Activated T-cell treated with anti-CD3 and anti-CD28 coated beads for 4 hours (primary cell): ENCODE measurements at regions not wholly inside any gene's neighbourhood (a gene's known extent, or its start where the extent isn't known, plus 50 kb on each side); places are given as distances from the start of the nearest gene placed in this dataset.
A peak's percentile ranks its signal among the peaks of the same experiment; 100 is the strongest.

Source experiments
- DNase-seq: peaks from one replicate; pipeline ENCODE4 v3.0.0-alpha.2; 2020

- DNase-seq = no peak
These were observed 151.7 kb downstream of the FASLG start for GRCh38 chr1:172810480-172811175.

- no peak for DNase-seq
These were observed 152.8 kb downstream of the FASLG start for GRCh38 chr1:172811694-172812093.

- DNase-seq = no peak
These were observed 153.2 kb downstream of the FASLG start for GRCh38 chr1:172812118-172812517.

- no peak for DNase-seq
These were observed 154.4 kb downstream of the FASLG start for GRCh38 chr1:172813330-172813729.

- no peak for DNase-seq
These were observed 155.5 kb downstream of the FASLG start for GRCh38 chr1:172814428-172814827.

- DNase-seq = no peak
These were observed 156.8 kb downstream of the FASLG start for GRCh38 chr1:172815740-172816139.

- peak; percentile 14 for DNase-seq
These were observed 160.1 kb downstream of the FASLG start for GRCh38 chr1:172818841-172819527.

- DNase-seq = no peak
These were observed 161.7 kb downstream of the FASLG start for GRCh38 chr1:172820475-172821158.

GRCh38 chr1:172821609-172822274 lies 162.8 kb downstream of the FASLG start:
- no peak for DNase-seq

GRCh38 chr1:172822886-172823285 lies 164.0 kb downstream of the FASLG start:
- no peak for DNase-seq

- no peak for DNase-seq
These were observed 164.6 kb downstream of the FASLG start for GRCh38 chr1:172823534-172823933.

GRCh38 chr1:172824209-172824608 lies 165.3 kb downstream of the FASLG start:
- DNase-seq = no peak

- DNase-seq = no peak
These were observed 167.3 kb downstream of the FASLG start for GRCh38 chr1:172826096-172826741.

- DNase-seq = no peak
These were observed 168.4 kb downstream of the FASLG start for GRCh38 chr1:172827301-172827700.

GRCh38 chr1:172827841-172828240 lies 168.9 kb downstream of the FASLG start:
- no peak for DNase-seq

GRCh38 chr1:172832006-172832725 lies 173.3 kb downstream of the FASLG start:
- no peak for DNase-seq

- DNase-seq = no peak
These were observed 175.1 kb downstream of the FASLG start for GRCh38 chr1:172833954-172834353.

- no peak for DNase-seq
These were observed 175.7 kb downstream of the FASLG start for GRCh38 chr1:172834609-172835008.

GRCh38 chr1:172835834-172836233 lies 176.9 kb downstream of the FASLG start:
- DNase-seq = no peak

- no peak for DNase-seq
These were observed 179.1 kb downstream of the FASLG start for GRCh38 chr1:172837816-172838679.

GRCh38 chr1:172838680-172839313 lies 179.9 kb downstream of the FASLG start:
- DNase-seq = no peak
